ENCODE measurements at regions not wholly inside any gene's neighbourhood (a gene's known extent, or its start where the extent isn't known, plus 50 kb on each side); places are given as distances from the start of the nearest gene placed in this dataset.

- no peak for TF ChIP-seq ZBTB7A (IDR thresholded peaks at IDR 0.05; ENCODE audit: low read depth)
- no peak for TF ChIP-seq FOXM1 (IDR thresholded peaks at IDR 0.05; ENCODE audit: borderline replicate concordance, low read depth)
- no peak for TF ChIP-seq CEBPB (IDR thresholded peaks at IDR 0.05)
- no peak for TF ChIP-seq EP300 (IDR thresholded peaks at IDR 0.05; ENCODE audit: borderline replicate concordance)
- TF ChIP-seq REST (IDR thresholded peaks at IDR 0.05; ENCODE audit: low read depth), result no peak
- TF ChIP-seq NFIC (IDR thresholded peaks at IDR 0.05), result no peak
- TF ChIP-seq CREB1 (IDR thresholded peaks at IDR 0.05; ENCODE audit: low read depth), result no peak
- no peak for TF ChIP-seq TEAD4 (IDR thresholded peaks at IDR 0.05)
- TF ChIP-seq MAX (IDR thresholded peaks at IDR 0.05), result no peak
- TF ChIP-seq RAD21 (IDR thresholded peaks at IDR 0.05; ENCODE audit: low read depth), result no peak
- TF ChIP-seq USF1 (IDR thresholded peaks at IDR 0.05), result no peak
These were observed 230.3 kb upstream of the USP24 start for GRCh38 chr1:55445416-55445815.

GRCh38 chr1:55444667-55445066, 229.5 kb upstream of the USP24 start:
- TF ChIP-seq TEAD4 (IDR thresholded peaks at IDR 0.05), result no peak
- TF ChIP-seq ZBTB7A (IDR thresholded peaks at IDR 0.05; ENCODE audit: low read depth), result no peak
- no peak for TF ChIP-seq YY1 (IDR thresholded peaks at IDR 0.05; ENCODE audit: low read depth)
- no peak for TF ChIP-seq TCF12 (IDR thresholded peaks at IDR 0.05; ENCODE audit: low read depth)
- no peak for TF ChIP-seq TAF1 (IDR thresholded peaks at IDR 0.05; ENCODE audit: low read depth)
- TF ChIP-seq MAX (IDR thresholded peaks at IDR 0.05), result no peak
- TF ChIP-seq REST (IDR thresholded peaks at IDR 0.05; ENCODE audit: low read depth), result no peak

GRCh38 chr1:55443175-55443915, 228.2 kb upstream of the USP24 start:
- no peak for TF ChIP-seq FOXM1 (IDR thresholded peaks at IDR 0.05; ENCODE audit: borderline replicate concordance, low read depth)
- TF ChIP-seq EP300 (IDR thresholded peaks at IDR 0.05; ENCODE audit: borderline replicate concordance), result no peak
- TF ChIP-seq CEBPB (IDR thresholded peaks at IDR 0.05), result no peak
- no peak for TF ChIP-seq CREB1 (IDR thresholded peaks at IDR 0.05; ENCODE audit: low read depth)
- no peak; the same call in 1 of the 2 replicates for TF ChIP-seq MAX (IDR thresholded peaks at IDR 0.05)
- TF ChIP-seq REST (IDR thresholded peaks at IDR 0.05; ENCODE audit: low read depth), result no peak
- no peak for TF ChIP-seq RAD21 (IDR thresholded peaks at IDR 0.05; ENCODE audit: low read depth)
- TF ChIP-seq NFIC (IDR thresholded peaks at IDR 0.05), result no peak
- TF ChIP-seq TAF1 (IDR thresholded peaks at IDR 0.05; ENCODE audit: low read depth), result no peak

- TF ChIP-seq CREB1 (IDR thresholded peaks at IDR 0.05; ENCODE audit: low read depth) (no peak), RAD21 (IDR thresholded peaks at IDR 0.05; ENCODE audit: low read depth) (no peak), NFIC (IDR thresholded peaks at IDR 0.05) (no peak), CEBPB (IDR thresholded peaks at IDR 0.05) (no peak), ZBTB7A (IDR thresholded peaks at IDR 0.05; ENCODE audit: low read depth) (no peak), USF1 (IDR thresholded peaks at IDR 0.05) (no peak), TAF1 (IDR thresholded peaks at IDR 0.05; ENCODE audit: low read depth) (no peak), FOXM1 (IDR thresholded peaks at IDR 0.05; ENCODE audit: borderline replicate concordance, low read depth) (no peak), REST (IDR thresholded peaks at IDR 0.05; ENCODE audit: low read depth) (no peak), TCF12 (IDR thresholded peaks at IDR 0.05; ENCODE audit: low read depth) (no peak), YY1 (IDR thresholded peaks at IDR 0.05; ENCODE audit: low read depth) (no peak), EGR1 (IDR thresholded peaks at IDR 0.05) (no peak), TEAD4 (IDR thresholded peaks at IDR 0.05) (no peak)
These were observed 226.3 kb upstream of the USP24 start for GRCh38 chr1:55441489-55441888.
